Caco-2 (cell line): ENCODE measurements at regions not wholly inside any gene's neighbourhood (a gene's known extent, or its start where the extent isn't known, plus 50 kb on each side); places are given as distances from the start of the nearest gene placed in this dataset.

Experiments
- BruUV-seq: library from RNA; stranded (reverse); fragments of 400-500 nt; replicated peaks from 2 replicates; lab custom pipeline; 2021; lab: Mats Ljungman, UMichigan
- CTCF ChIA-PET: fragments of 300-600 bp; sonication (Branson Sonifier 250); formaldehyde crosslinking; loops from one replicate; lab custom pipeline; 2022; ENCODE audit warnings: antibody characterized with exemption; lab: Charles Lee
- POLR2A ChIA-PET: fragments of 300-600 bp; sonication (Branson Sonifier 250); formaldehyde crosslinking; loops from one replicate; lab custom pipeline; 2022; ENCODE audit warnings: antibody characterized with exemption; lab: Charles Lee
- DNase-seq, 2 experiments: peaks; one replicate each; pipeline versions ENCODE4 v3.0.0 to v3.0.0-alpha.2; 2020 to 2022
- H3K27me3 ChIP-seq: replicated peaks from 2 replicates; pipeline ENCODE4 v1.6.0; 2011; ENCODE audit warnings: low read length; ENCODE audit not compliant: control insufficient read depth, insufficient read depth
- H3K36me3 ChIP-seq: 2 replicates; pipeline ENCODE4 v1.5.1; 2011; ENCODE audit warnings: low read length; ENCODE audit not compliant: control insufficient read depth, insufficient read depth
- H3K4me1 ChIP-seq: fragments of 250-450 bp; sonication (Bioruptor Pico); 2 replicates; pipeline ENCODE4 v1.5.1; 2020; ENCODE audit warnings: mild to moderate bottlenecking
- H3K4me3 ChIP-seq: 2 replicates; pipeline ENCODE4 v1.5.1; 2011; ENCODE audit warnings: low read depth, mild to moderate bottlenecking, control low read depth, low read length
- H3K9me3 ChIP-seq: fragments of 250-450 bp; sonication (Bioruptor Pico); 2 replicates; pipeline ENCODE4 v1.5.1; 2020; ENCODE audit warnings: mild to moderate bottlenecking, moderate library complexity
- H3K27ac Mint-ChIP-seq: one replicate; pipeline ENCODE4 v1.8.0; 2022; ENCODE audit warnings: mixed read lengths; ENCODE audit not compliant: unreplicated experiment
- H3K27me3 Mint-ChIP-seq: one replicate; pipeline ENCODE4 v1.8.0; 2022; ENCODE audit warnings: mixed read lengths; ENCODE audit not compliant: insufficient read depth, unreplicated experiment
- H3K36me3 Mint-ChIP-seq: one replicate; pipeline ENCODE4 v1.8.0; 2022; ENCODE audit warnings: mild to moderate bottlenecking, mixed read lengths; ENCODE audit not compliant: insufficient read depth, unreplicated experiment
- H3K4me1 Mint-ChIP-seq: one replicate; pipeline ENCODE4 v1.8.0; 2022; ENCODE audit warnings: low read depth, mixed read lengths; ENCODE audit not compliant: unreplicated experiment
- H3K4me3 Mint-ChIP-seq: one replicate; pipeline ENCODE4 v1.8.0; 2022; ENCODE audit warnings: mild to moderate bottlenecking, moderate library complexity, mixed read lengths; ENCODE audit not compliant: unreplicated experiment
- H3K9me3 Mint-ChIP-seq: one replicate; pipeline ENCODE4 v1.8.0; 2022; ENCODE audit warnings: mixed read lengths; ENCODE audit not compliant: unreplicated experiment
- CTCF ChIP-seq, 2 experiments: fragments of 200-600 bp in 1 of 2; IDR thresholded peaks; 1 replicate in 1 of 2; 2 replicates in 1 of 2; pipeline versions ENCODE4 v1.5.1 to v1.8.0; 2011 to 2022; ENCODE audit warnings: antibody characterized with exemption in 1 of 2, control low read depth in 1 of 2, inconsistent platforms in 1 of 2, low read depth in 1 of 2, low read length in 1 of 2, mild to moderate bottlenecking in 1 of 2, moderate library complexity in 1 of 2; ENCODE audit not compliant: insufficient read depth in 1 of 2, severe bottlenecking in 1 of 2, unreplicated experiment in 1 of 2
- intact Hi-C: fragments of 100-400 bp; cut with micrococcal nuclease; formaldehyde crosslinking; loops from one replicate; pipeline ENCODE4 v1.10.0; 2022; ENCODE audit not compliant: unreplicated experiment

GRCh38 chr4:175377203-175377602 lies 434.9 kb downstream of the GPM6A start:
- no peak for DNase-seq
- Histone ChIP-seq H3K4me1 (no peaks in the 10 kb centered on the region), H3K27me3 (no peaks in the 10 kb centered on the region), H3K9me3 (no peaks in the 10 kb centered on the region), H3K36me3 (no peaks in the 10 kb centered on the region), H3K4me3 (no peak overlapping the region)
- peaks cover 7% of the 10 kb centered on the region for H3K27me3 Mint-ChIP-seq
- POLR2A ChIA-PET, result no interaction called here
- intact Hi-C loops, result no loop called here
- CTCF ChIA-PET, result no interaction called here
- H3K4me1 Mint-ChIP-seq, result peaks cover 7% of the 10 kb centered on the region
- no peak for TF ChIP-seq CTCF (IDR thresholded peaks at IDR 0.05; ENCODE audit: insufficient read depth in 1 of 2, low read depth in 1 of 2, low read length in 1 of 2, severe bottlenecking in 1 of 2, unreplicated experiment in 1 of 2)
- H3K9me3 Mint-ChIP-seq, result no peaks in the 10 kb centered on the region
- no peak overlapping the region for H3K27ac Mint-ChIP-seq
- no peak overlapping the region for H3K4me3 Mint-ChIP-seq
- no TSS peak for BruUV-seq
- no peaks in the 10 kb centered on the region for H3K36me3 Mint-ChIP-seq

- no peaks in the 10 kb centered on the region for H3K4me1 ChIP-seq
- H3K27me3 Mint-ChIP-seq, result peaks cover 7% of the 10 kb centered on the region
- no peaks in the 10 kb centered on the region for H3K9me3 Mint-ChIP-seq
- intact Hi-C loops, result no loop called here
- ChIA-PET POLR2A (no interaction called here), CTCF (no interaction called here)
- H3K36me3 ChIP-seq, result no peaks in the 10 kb centered on the region
- DNase-seq, result no peak
- H3K27ac Mint-ChIP-seq, result no peak overlapping the region
- TF ChIP-seq CTCF (IDR thresholded peaks at IDR 0.05; ENCODE audit: insufficient read depth in 1 of 2, low read depth in 1 of 2, low read length in 1 of 2, severe bottlenecking in 1 of 2, unreplicated experiment in 1 of 2), result no peak
- H3K4me3 ChIP-seq, result no peak overlapping the region
- H3K4me1 Mint-ChIP-seq, result peaks cover 7% of the 10 kb centered on the region
- no TSS peak for BruUV-seq
- H3K4me3 Mint-ChIP-seq, result no peak overlapping the region
- no peaks in the 10 kb centered on the region for H3K27me3 ChIP-seq
- no peaks in the 10 kb centered on the region for H3K9me3 ChIP-seq
- no peaks in the 10 kb centered on the region for H3K36me3 Mint-ChIP-seq
Measured at GRCh38 chr4:175378372-175378771, 433.7 kb downstream of the GPM6A start.

GRCh38 chr4:175380841-175381240 lies 431.2 kb downstream of the GPM6A start:
- Mint-ChIP-seq H3K36me3 (no peaks in the 10 kb centered on the region), H3K27me3 (peaks cover 2% of the 10 kb centered on the region), H3K4me3 (no peak overlapping the region), H3K4me1 (peaks cover 7% of the 10 kb centered on the region), H3K9me3 (no peaks in the 10 kb centered on the region), H3K27ac (no peak overlapping the region)
- H3K4me3 ChIP-seq, result no peak overlapping the region
- no peaks in the 10 kb centered on the region for H3K4me1 ChIP-seq
- ChIA-PET CTCF (no interaction called here), POLR2A (no interaction called here)
- no peaks in the 10 kb centered on the region for H3K36me3 ChIP-seq
- BruUV-seq, result no TSS peak
- no peaks in the 10 kb centered on the region for H3K27me3 ChIP-seq
- intact Hi-C loops, result no loop called here
- TF ChIP-seq CTCF (IDR thresholded peaks at IDR 0.05; ENCODE audit: insufficient read depth in 1 of 2, low read depth in 1 of 2, low read length in 1 of 2, severe bottlenecking in 1 of 2, unreplicated experiment in 1 of 2), result no peak
- peak; percentile 13 to 35 for DNase-seq
- no peaks in the 10 kb centered on the region for H3K9me3 ChIP-seq
